ENCODE measurements at regions not wholly inside any gene's neighbourhood (a gene's known extent, or its start where the extent isn't known, plus 50 kb on each side); places are given as distances from the start of the nearest gene placed in this dataset.

GRCh38 chr4:161254375-161254774 is 909.4 kb downstream of the FSTL5 start:
- Histone ChIP-seq H2BK120ac (ENCODE audit: insufficient read depth, low read length, poor library complexity) (no peak overlapping the region), H3K4me2 (ENCODE audit: low read length) (no peak overlapping the region), H3K79me2 (ENCODE audit: control insufficient read depth, insufficient read depth, low read length, poor library complexity) (no peaks in the 10 kb centered on the region), H3K36me3 (ENCODE audit: control insufficient read depth in 1 of 2, insufficient read depth in 2 of 2, low read length in 2 of 2) (peaks cover 0 to 2% of the 10 kb centered on the region in 2 experiments), H3K4me1 (ENCODE audit: control insufficient read depth in 1 of 2, insufficient read depth in 2 of 2, low read length in 2 of 2) (no peaks in the 10 kb centered on the region), H3K27ac (ENCODE audit: low read depth, low read length) (no peak overlapping the region), H4K91ac (ENCODE audit: low read depth, low read length) (no peak overlapping the region), H2BK5ac (ENCODE audit: low read depth, low read length, poor library complexity) (no peak overlapping the region), H3K79me1 (ENCODE audit: low read length) (no peaks in the 10 kb centered on the region), H4K8ac (ENCODE audit: low read depth, low read length) (no peak overlapping the region), H3K14ac (ENCODE audit: low read length) (no peak overlapping the region), H4K12ac (ENCODE audit: low read depth, low read length) (no peak overlapping the region), H2AK5ac (ENCODE audit: low read length) (no peak overlapping the region), H3K18ac (ENCODE audit: low read length) (no peak overlapping the region), H2AFZ (ENCODE audit: insufficient read depth, low read length, poor library complexity) (no peak overlapping the region), H3K27me3 (ENCODE audit: insufficient read depth, low read length) (no peaks in the 10 kb centered on the region), H3K4ac (ENCODE audit: low read depth, low read length) (no peak overlapping the region), H3K9ac (ENCODE audit: low read length) (no peak overlapping the region), H3K9me3 (ENCODE audit: insufficient read depth, low read depth, low read length) (peaks cover 5% of the 10 kb centered on the region), H3K23ac (ENCODE audit: low read length) (no peak overlapping the region), H3K4me3 (ENCODE audit: low read depth, low read length) (no peak overlapping the region), H2BK12ac (ENCODE audit: low read length) (no peak overlapping the region)
- WGBS (ENCODE audit: extremely low coverage, insufficient coverage, insufficient read length): no CpG with 5 or more reads among the region's 3 CpGs
- DNase-seq: no peak

GRCh38 chr4:161252520-161253141 is 911.2 kb downstream of the FSTL5 start:
- Histone ChIP-seq H3K4me1 (ENCODE audit: control insufficient read depth in 1 of 2, insufficient read depth in 2 of 2, low read length in 2 of 2) (no peaks in the 10 kb centered on the region), H3K79me2 (ENCODE audit: control insufficient read depth, insufficient read depth, low read length, poor library complexity) (no peaks in the 10 kb centered on the region), H3K4ac (ENCODE audit: low read depth, low read length) (no peak overlapping the region), H3K9me3 (ENCODE audit: insufficient read depth, low read depth, low read length) (peaks cover 7% of the 10 kb centered on the region), H3K36me3 (ENCODE audit: control insufficient read depth in 1 of 2, insufficient read depth in 2 of 2, low read length in 2 of 2) (peaks cover 0 to 2% of the 10 kb centered on the region in 2 experiments), H3K4me3 (ENCODE audit: low read depth, low read length) (no peak overlapping the region), H3K18ac (ENCODE audit: low read length) (no peak overlapping the region), H2BK120ac (ENCODE audit: insufficient read depth, low read length, poor library complexity) (no peak overlapping the region), H4K91ac (ENCODE audit: low read depth, low read length) (no peak overlapping the region), H3K23ac (ENCODE audit: low read length) (no peak overlapping the region), H2AFZ (ENCODE audit: insufficient read depth, low read length, poor library complexity) (no peak overlapping the region), H3K4me2 (ENCODE audit: low read length) (no peak overlapping the region), H4K8ac (ENCODE audit: low read depth, low read length) (no peak overlapping the region), H4K12ac (ENCODE audit: low read depth, low read length) (no peak overlapping the region), H3K79me1 (ENCODE audit: low read length) (no peaks in the 10 kb centered on the region), H3K27me3 (ENCODE audit: insufficient read depth, low read length) (no peaks in the 10 kb centered on the region), H3K9ac (ENCODE audit: low read length) (no peak overlapping the region), H3K27ac (ENCODE audit: low read depth, low read length) (no peak overlapping the region), H3K14ac (ENCODE audit: low read length) (no peak overlapping the region), H2AK5ac (ENCODE audit: low read length) (no peak overlapping the region), H2BK5ac (ENCODE audit: low read depth, low read length, poor library complexity) (no peak overlapping the region), H2BK12ac (ENCODE audit: low read length) (no peak overlapping the region)
- peak; percentile 26 to 64 for DNase-seq
- WGBS (ENCODE audit: extremely low coverage, insufficient coverage, insufficient read length): no CpG with 5 or more reads among the region's 6 CpGs

GRCh38 chr4:161249779-161250440 is 913.9 kb downstream of the FSTL5 start:
- H3K4me2 ChIP-seq (ENCODE audit: low read length): no peak overlapping the region
- H3K4me3 ChIP-seq (ENCODE audit: low read depth, low read length): peak overlapping the region; percentile 13
- no peak overlapping the region for H2AK5ac ChIP-seq (ENCODE audit: low read length)
- no peaks in the 10 kb centered on the region for H3K4me1 ChIP-seq (ENCODE audit: control insufficient read depth in 1 of 2, insufficient read depth in 2 of 2, low read length in 2 of 2)
- H4K8ac ChIP-seq (ENCODE audit: low read depth, low read length): no peak overlapping the region
- no peak overlapping the region for H3K23ac ChIP-seq (ENCODE audit: low read length)
- DNase-seq: no peak
- no peak overlapping the region for H2BK12ac ChIP-seq (ENCODE audit: low read length)
- no CpG with 5 or more reads among the region's 8 CpGs for WGBS (ENCODE audit: extremely low coverage, insufficient coverage, insufficient read length)
- H3K27ac ChIP-seq (ENCODE audit: low read depth, low read length): no peak overlapping the region
- H3K9ac ChIP-seq (ENCODE audit: low read length): peak overlapping the region; percentile 16
- no peak overlapping the region for H3K14ac ChIP-seq (ENCODE audit: low read length)
- H3K79me2 ChIP-seq (ENCODE audit: control insufficient read depth, insufficient read depth, low read length, poor library complexity): no peaks in the 10 kb centered on the region
- H3K18ac ChIP-seq (ENCODE audit: low read length): no peak overlapping the region
- peaks cover 4% of the 10 kb centered on the region for H3K9me3 ChIP-seq (ENCODE audit: insufficient read depth, low read depth, low read length)
- H3K36me3 ChIP-seq (ENCODE audit: control insufficient read depth in 1 of 2, insufficient read depth in 2 of 2, low read length in 2 of 2): peaks cover 0 to 2% of the 10 kb centered on the region in 2 experiments
- no peak overlapping the region for H2BK120ac ChIP-seq (ENCODE audit: insufficient read depth, low read length, poor library complexity)
- H4K12ac ChIP-seq (ENCODE audit: low read depth, low read length): no peak overlapping the region
- H2AFZ ChIP-seq (ENCODE audit: insufficient read depth, low read length, poor library complexity): no peak overlapping the region
- no peak overlapping the region for H3K4ac ChIP-seq (ENCODE audit: low read depth, low read length)
- no peak overlapping the region for H2BK5ac ChIP-seq (ENCODE audit: low read depth, low read length, poor library complexity)
- H3K79me1 ChIP-seq (ENCODE audit: low read length): no peaks in the 10 kb centered on the region
- no peak overlapping the region for H4K91ac ChIP-seq (ENCODE audit: low read depth, low read length)
- no peaks in the 10 kb centered on the region for H3K27me3 ChIP-seq (ENCODE audit: insufficient read depth, low read length)

GRCh38 chr4:161248880-161249279 is 914.9 kb downstream of the FSTL5 start:
- H3K79me1 ChIP-seq (ENCODE audit: low read length): no peaks in the 10 kb centered on the region
- H2BK5ac ChIP-seq (ENCODE audit: low read depth, low read length, poor library complexity): no peak overlapping the region
- H4K8ac ChIP-seq (ENCODE audit: low read depth, low read length): no peak overlapping the region
- H3K36me3 ChIP-seq (ENCODE audit: control insufficient read depth in 1 of 2, insufficient read depth in 2 of 2, low read length in 2 of 2): peaks cover 0 to 2% of the 10 kb centered on the region in 2 experiments
- no peak overlapping the region for H2BK12ac ChIP-seq (ENCODE audit: low read length)
- no CpG with 5 or more reads among the region's 3 CpGs for WGBS (ENCODE audit: extremely low coverage, insufficient coverage, insufficient read length)
- H3K9ac ChIP-seq (ENCODE audit: low read length): no peak overlapping the region
- H4K91ac ChIP-seq (ENCODE audit: low read depth, low read length): no peak overlapping the region
- H3K27ac ChIP-seq (ENCODE audit: low read depth, low read length): no peak overlapping the region
- H3K14ac ChIP-seq (ENCODE audit: low read length): no peak overlapping the region
- no peak overlapping the region for H2AFZ ChIP-seq (ENCODE audit: insufficient read depth, low read length, poor library complexity)
- H3K27me3 ChIP-seq (ENCODE audit: insufficient read depth, low read length): no peaks in the 10 kb centered on the region
- no peak for DNase-seq
- H3K23ac ChIP-seq (ENCODE audit: low read length): no peak overlapping the region
- no peak overlapping the region for H4K12ac ChIP-seq (ENCODE audit: low read depth, low read length)
- no peak overlapping the region for H3K4ac ChIP-seq (ENCODE audit: low read depth, low read length)
- no peaks in the 10 kb centered on the region for H3K79me2 ChIP-seq (ENCODE audit: control insufficient read depth, insufficient read depth, low read length, poor library complexity)
- no peaks in the 10 kb centered on the region for H3K4me1 ChIP-seq (ENCODE audit: control insufficient read depth in 1 of 2, insufficient read depth in 2 of 2, low read length in 2 of 2)
- no peak overlapping the region for H2AK5ac ChIP-seq (ENCODE audit: low read length)
- H3K4me2 ChIP-seq (ENCODE audit: low read length): no peak overlapping the region
- no peak overlapping the region for H2BK120ac ChIP-seq (ENCODE audit: insufficient read depth, low read length, poor library complexity)
- peaks cover 4% of the 10 kb centered on the region for H3K9me3 ChIP-seq (ENCODE audit: insufficient read depth, low read depth, low read length)
- no peak overlapping the region for H3K4me3 ChIP-seq (ENCODE audit: low read depth, low read length)
- no peak overlapping the region for H3K18ac ChIP-seq (ENCODE audit: low read length)
